ENCODE measurements at regions not wholly inside any gene's neighbourhood (a gene's known extent, or its start where the extent isn't known, plus 50 kb on each side); places are given as distances from the start of the nearest gene placed in this dataset.

DNA sequence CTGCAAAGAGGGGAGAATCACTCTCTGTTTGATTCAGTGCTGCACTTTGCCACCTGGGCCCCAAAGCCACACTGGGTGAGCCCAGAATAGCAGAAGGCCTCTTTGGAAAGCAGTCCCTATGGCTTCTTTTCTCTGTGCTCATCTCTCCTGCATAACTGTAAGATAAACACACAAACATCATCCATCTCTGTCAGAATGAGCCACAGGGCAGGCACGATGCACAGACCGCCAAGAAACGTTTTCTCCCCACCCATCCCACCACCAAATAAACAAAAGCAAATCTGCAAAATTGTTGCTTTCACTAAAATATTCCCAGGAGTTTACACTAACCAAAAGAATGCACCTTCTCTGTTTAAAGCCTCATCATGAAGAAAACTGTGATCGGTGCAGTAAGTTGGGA, 196.4 kb upstream of the POU2AF2 start:
- TF ChIP-seq CTCF (IDR thresholded peaks at IDR 0.05; ENCODE audit: insufficient read depth, low read length, poor library complexity, severe bottlenecking) (no peak), EZH2phosphoT487 (conservative IDR thresholded peaks at IDR 0.05; ENCODE audit: low read length) (no peak)
